RWPE1 (cell line): ENCODE measurements at regions not wholly inside any gene's neighbourhood (a gene's known extent, or its start where the extent isn't known, plus 50 kb on each side); places are given as distances from the start of the nearest gene placed in this dataset.

Source experiments
- CTCF ChIA-PET: fragments of 350-600 bp; sonication (Branson Sonifier 250); formaldehyde crosslinking; extraction: SDS; loops from one replicate; lab custom pipeline; 2021; lab: Yijun Ruan, JAX
- POLR2A ChIA-PET: fragments of 400-600 bp; formaldehyde crosslinking; extraction: SDS; loops from one replicate; lab custom pipeline; 2020; ENCODE audit warnings: antibody characterized with exemption; ENCODE audit not compliant: low non-redundant PET; lab: Yijun Ruan, JAX
- DNase-seq: peaks from one replicate; pipeline ENCODE4 v3.0.0; 2012; ENCODE audit warnings: low spot score
- H3K27ac ChIP-seq: fragments of 450-650 bp; 2 replicates; pipeline ENCODE4 v1.5.1; 2017
- CTCF ChIP-seq: fragments of 450-650 bp; conservative IDR thresholded peaks from 2 replicates; pipeline ENCODE4 v1.5.1; 2017; ENCODE audit warnings: low read depth, mild to moderate bottlenecking

GRCh38 chr4:136319789-136320464 lies 1212.4 kb downstream of the PCDH18 start:
- TF ChIP-seq CTCF: no peak
- POLR2A ChIA-PET: interaction anchor here (0.6 kb wide), 1 partner anchor 11 kb away, joined by 3 read pairs; no protein-coding TSS in a partner anchor
- CTCF ChIA-PET: no interaction called here
- peak; percentile 78 for DNase-seq
- peak overlapping the region; percentile 74 for H3K27ac ChIP-seq

GRCh38 chr4:136316961-136317360 lies 1215.3 kb downstream of the PCDH18 start:
- TF ChIP-seq CTCF: no peak
- ChIA-PET POLR2A (no interaction called here), CTCF (no interaction called here)
- no peak for DNase-seq
- H3K27ac ChIP-seq: no peak overlapping the region

- ChIA-PET POLR2A (no interaction called here), CTCF (interaction anchor here (0.6 kb wide), 1 partner anchor 1939 kb away, joined by 3 read pairs; no protein-coding TSS in a partner anchor)
- TF ChIP-seq CTCF: no peak
- DNase-seq: no peak
- H3K27ac ChIP-seq: no peak overlapping the region
Measured at GRCh38 chr4:136314686-136315085, 1217.6 kb downstream of the PCDH18 start.

GRCh38 chr4:136311774-136312173 lies 1220.5 kb downstream of the PCDH18 start:
- H3K27ac ChIP-seq: no peak overlapping the region
- CTCF ChIA-PET: no interaction called here
- no peak for TF ChIP-seq CTCF

GRCh38 chr4:136307765-136308164 lies 1224.5 kb downstream of the PCDH18 start:
- no peak for TF ChIP-seq CTCF

More at GRCh38 chr4:136311774-136312173, 1220.5 kb downstream of the PCDH18 start:
- POLR2A ChIA-PET: no interaction called here
- no peak for DNase-seq

GRCh38 chr4:136306361-136306760 lies 1225.9 kb downstream of the PCDH18 start:
- H3K27ac ChIP-seq: no peak overlapping the region
- CTCF ChIA-PET: interaction anchor here (0.6 kb wide), 1 partner anchor 23 kb away, joined by 3 read pairs; no protein-coding TSS in a partner anchor
- no peak for TF ChIP-seq CTCF
- POLR2A ChIA-PET: no interaction called here
- no peak for DNase-seq

More at GRCh38 chr4:136307765-136308164, 1224.5 kb downstream of the PCDH18 start:
- DNase-seq: no peak
- POLR2A ChIA-PET: no interaction called here
- H3K27ac ChIP-seq: no peak overlapping the region
- CTCF ChIA-PET: no interaction called here
